Astrocyte (in vitro differentiated cells and primary cell): ENCODE measurements at regions not wholly inside any gene's neighbourhood (a gene's known extent, or its start where the extent isn't known, plus 50 kb on each side); places are given as distances from the start of the nearest gene placed in this dataset.

Experiments
- DNase-seq: peaks from one replicate; pipeline ENCODE4 v3.0.0-alpha.2; 2010; ENCODE audit warnings: low read depth
- FAIRE-seq: peaks from 2 replicates; lab custom pipeline; 2011; peaks lifted over from hg19 to GRCh38; lab: Jason Lieb, UNC
- H2AFZ ChIP-seq: 2 replicates; pipeline ENCODE4 v1.6.0; 2012; ENCODE audit warnings: low read depth, low read length, inconsistent platforms
- H3K27ac ChIP-seq: 2 replicates; pipeline ENCODE4 v1.5.1; 2011; ENCODE audit warnings: low read depth, low read length, inconsistent platforms
- H3K27me3 ChIP-seq: 2 replicates; pipeline ENCODE4 v1.6.0; 2011; ENCODE audit warnings: low read length, inconsistent platforms; ENCODE audit not compliant: insufficient read depth
- H3K36me3 ChIP-seq: 2 replicates; pipeline ENCODE4 v1.5.1; 2011; ENCODE audit warnings: low read length, inconsistent platforms; ENCODE audit not compliant: insufficient read depth
- H3K4me1 ChIP-seq: 2 replicates; pipeline ENCODE4 v1.5.1; 2011; ENCODE audit warnings: low read length, inconsistent platforms; ENCODE audit not compliant: insufficient read depth
- H3K4me2 ChIP-seq: 2 replicates; pipeline ENCODE4 v1.6.0; 2012; ENCODE audit warnings: low read length, inconsistent platforms
- H3K4me3 ChIP-seq: 2 replicates; pipeline ENCODE4 v1.5.1; 2011; ENCODE audit warnings: low read depth, mild to moderate bottlenecking, low read length, inconsistent platforms; ENCODE audit not compliant: insufficient read depth
- H3K79me2 ChIP-seq: 2 replicates; pipeline ENCODE4 v1.6.0; 2012; ENCODE audit warnings: mild to moderate bottlenecking, low read length, inconsistent platforms; ENCODE audit not compliant: insufficient read depth
- H3K9ac ChIP-seq: 2 replicates; pipeline ENCODE4 v1.6.0; 2012; ENCODE audit warnings: mild to moderate bottlenecking, low read length, inconsistent platforms
- H3K9me3 ChIP-seq: 2 replicates; pipeline ENCODE4 v1.5.1; 2012; ENCODE audit warnings: low read depth, mild to moderate bottlenecking, low read length, inconsistent platforms; ENCODE audit not compliant: insufficient read depth
- H4K20me1 ChIP-seq: 2 replicates; pipeline ENCODE4 v1.6.0; 2012; ENCODE audit warnings: low read length, inconsistent platforms; ENCODE audit not compliant: insufficient read depth
- H3K27ac Mint-ChIP-seq: one replicate; pipeline ENCODE4 v1.8.0; 2021; ENCODE audit warnings: mild to moderate bottlenecking, mixed read lengths; ENCODE audit not compliant: unreplicated experiment
- H3K27me3 Mint-ChIP-seq: one replicate; pipeline ENCODE4 v1.8.0; 2021; ENCODE audit warnings: low read depth, mixed read lengths; ENCODE audit not compliant: unreplicated experiment
- H3K36me3 Mint-ChIP-seq: one replicate; pipeline ENCODE4 v1.8.0; 2021; ENCODE audit warnings: low read depth, mixed read lengths; ENCODE audit not compliant: unreplicated experiment
- H3K4me1 Mint-ChIP-seq: one replicate; pipeline ENCODE4 v1.8.0; 2021; ENCODE audit warnings: low read depth, mixed read lengths; ENCODE audit not compliant: unreplicated experiment
- H3K4me3 Mint-ChIP-seq: one replicate; pipeline ENCODE4 v1.8.0; 2021; ENCODE audit warnings: mild to moderate bottlenecking, moderate library complexity, mixed read lengths; ENCODE audit not compliant: unreplicated experiment
- H3K9me3 Mint-ChIP-seq: one replicate; pipeline ENCODE4 v1.8.0; 2021; ENCODE audit warnings: mild to moderate bottlenecking, mixed read lengths; ENCODE audit not compliant: unreplicated experiment
- CTCF ChIP-seq: IDR thresholded peaks from 2 replicates; pipeline ENCODE4 v1.5.1; 2011; ENCODE audit warnings: low read depth, mild to moderate bottlenecking, inconsistent platforms, low read length, moderate library complexity; ENCODE audit not compliant: insufficient read depth
- EZH2 ChIP-seq: IDR thresholded peaks from 2 replicates; pipeline ENCODE4 v1.6.1; 2012; ENCODE audit warnings: mild to moderate bottlenecking, low read length, inconsistent platforms; ENCODE audit not compliant: insufficient read depth

DNA sequence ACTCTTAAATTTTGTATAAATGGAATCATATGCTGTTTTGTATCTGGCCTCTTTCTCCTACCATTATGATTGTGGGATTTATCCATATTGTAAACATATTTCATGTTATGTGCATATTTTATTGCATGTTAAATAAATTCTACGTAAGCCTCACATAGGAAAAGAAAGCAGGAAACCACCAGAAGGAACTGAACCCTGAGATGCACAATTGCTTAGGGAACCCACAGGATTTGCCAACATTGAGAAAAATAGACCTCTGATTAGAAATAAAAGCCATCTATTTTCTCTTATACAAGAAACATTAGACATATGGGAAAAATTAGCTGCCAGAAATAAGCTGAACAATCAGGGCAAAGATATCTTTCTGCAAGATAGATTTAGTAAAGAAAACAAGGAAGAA is 111.2 kb upstream of the CARMIL1 start:
- Mint-ChIP-seq H3K4me3 (no peak overlapping the region), H3K9me3 (peaks cover 6% of the 10 kb centered on the region), H3K27ac (no peak overlapping the region), H3K36me3 (peaks cover 3% of the 10 kb centered on the region), H3K4me1 (peaks cover 28% of the 10 kb centered on the region), H3K27me3 (no peaks in the 10 kb centered on the region)
- Histone ChIP-seq H4K20me1 (no peaks in the 10 kb centered on the region), H3K9ac (no peak overlapping the region), H3K27me3 (no peaks in the 10 kb centered on the region), H3K79me2 (no peaks in the 10 kb centered on the region), H3K4me1 (peaks cover 15% of the 10 kb centered on the region), H3K9me3 (no peaks in the 10 kb centered on the region), H3K27ac (no peak overlapping the region), H3K36me3 (no peaks in the 10 kb centered on the region), H2AFZ (no peak overlapping the region), H3K4me2 (no peak overlapping the region), H3K4me3 (no peak overlapping the region)
- no peak for DNase-seq
- no peak for FAIRE-seq
- TF ChIP-seq CTCF (no peak), EZH2 (no peak)

- FAIRE-seq: no peak
- no peak for TF ChIP-seq EZH2
- TF ChIP-seq CTCF: no peak
- H3K9me3 Mint-ChIP-seq: peaks cover 6% of the 10 kb centered on the region
- Histone ChIP-seq H3K27ac (no peak overlapping the region), H3K36me3 (no peaks in the 10 kb centered on the region), H3K9me3 (no peaks in the 10 kb centered on the region), H3K27me3 (no peaks in the 10 kb centered on the region), H3K9ac (no peak overlapping the region), H2AFZ (no peak overlapping the region), H3K4me1 (peaks cover 22% of the 10 kb centered on the region), H3K79me2 (no peaks in the 10 kb centered on the region), H3K4me3 (no peak overlapping the region), H3K4me2 (no peak overlapping the region), H4K20me1 (no peaks in the 10 kb centered on the region)
- H3K4me1 Mint-ChIP-seq: peaks cover 34% of the 10 kb centered on the region
- DNase-seq: no peak
- H3K27ac Mint-ChIP-seq: no peak overlapping the region
- peaks cover 3% of the 10 kb centered on the region for H3K36me3 Mint-ChIP-seq
- H3K27me3 Mint-ChIP-seq: no peaks in the 10 kb centered on the region
- H3K4me3 Mint-ChIP-seq: no peak overlapping the region
These were observed 110.5 kb upstream of the CARMIL1 start for GRCh38 chr6:25168637-25169036.

- Mint-ChIP-seq H3K4me3 (no peak overlapping the region), H3K27me3 (no peaks in the 10 kb centered on the region), H3K27ac (peak overlapping the region; percentile 22), H3K36me3 (peaks cover 3% of the 10 kb centered on the region), H3K9me3 (peaks cover 6% of the 10 kb centered on the region), H3K4me1 (peaks cover 42% of the 10 kb centered on the region)
- Histone ChIP-seq H3K9me3 (no peaks in the 10 kb centered on the region), H3K27me3 (no peaks in the 10 kb centered on the region), H4K20me1 (no peaks in the 10 kb centered on the region), H3K36me3 (no peaks in the 10 kb centered on the region), H3K27ac (peak overlapping the region; percentile 31), H2AFZ (peak overlapping the region; percentile 58), H3K4me1 (peaks cover 30% of the 10 kb centered on the region), H3K4me3 (no peak overlapping the region), H3K79me2 (no peaks in the 10 kb centered on the region), H3K4me2 (peak overlapping the region; percentile 2), H3K9ac (peak overlapping the region; percentile 32)
- DNase-seq (peak; percentile 54), FAIRE-seq (no peak)
- TF ChIP-seq EZH2 (no peak), CTCF (no peak)
These were observed 109.6 kb upstream of the CARMIL1 start for GRCh38 chr6:25169553-25169952.
